ENCODE measurements at regions not wholly inside any gene's neighbourhood (a gene's known extent, or its start where the extent isn't known, plus 50 kb on each side); places are given as distances from the start of the nearest gene placed in this dataset.
A peak's percentile ranks its signal among the peaks of the same experiment; 100 is the strongest.

- Histone ChIP-seq H3K27me3 (replicated peaks in 1 of 2; ENCODE audit: control insufficient read depth in 2 of 2, insufficient read depth in 2 of 2, low read length in 1 of 2) (no peaks in the 10 kb centered on the region), H3K4me2 (ENCODE audit: control insufficient read depth, insufficient read depth) (no peak overlapping the region), H2AFZ (ENCODE audit: control insufficient read depth, low read depth, low read length) (no peak overlapping the region), H3K4me1 (ENCODE audit: control insufficient read depth, insufficient read depth, low read length) (no peaks in the 10 kb centered on the region), H3K79me2 (ENCODE audit: control insufficient read depth, insufficient read depth, low read length) (no peaks in the 10 kb centered on the region), H3K9me3 (replicated peaks; ENCODE audit: control insufficient read depth, insufficient read depth, low read length) (no peaks in the 10 kb centered on the region), H3K4me3 (no peak overlapping the region), H3K27ac (ENCODE audit: control insufficient read depth, insufficient read depth) (no peak overlapping the region), H3K9ac (ENCODE audit: control insufficient read depth, insufficient read depth, low read length) (no peak overlapping the region), H4K20me1 (ENCODE audit: control insufficient read depth, insufficient read depth) (no peaks in the 10 kb centered on the region), H3K36me3 (ENCODE audit: control insufficient read depth in 2 of 2, insufficient read depth in 2 of 2, low read length in 1 of 2) (no peaks in the 10 kb centered on the region)
- CTCF ChIA-PET, result interaction anchor here (3.4 kb wide), 1 partner anchor 10 kb away, joined by 17 read pairs; no protein-coding TSS in a partner anchor
- no peak for ATAC-seq
- no peak for FAIRE-seq
- WGBS (ENCODE audit: insufficient coverage, insufficient replicate concordance, low lambda C conversion rate, missing lambda C conversion rate), result 24% methylated on average over 3 of the region's 3 CpGs
- intact Hi-C loops (cut with micrococcal nuclease; ENCODE audit: unreplicated experiment), result no loop called here
- in situ Hi-C loops (cut with MboI), result no loop called here
- RAD21 ChIA-PET (ENCODE audit: unreplicated experiment), result no interaction called here
- no peak for DNase-seq (ENCODE audit: low read depth, low spot score)
- no peak for TF ChIP-seq ZNF24 (IDR thresholded peaks at IDR 0.05)
- TF ChIP-seq ZBTB40 (IDR thresholded peaks at IDR 0.05; ENCODE audit: borderline replicate concordance), result peak; percentile 38; the same call in 1 of the 2 replicates
- no peak for TF ChIP-seq BHLHE40 (IDR thresholded peaks at IDR 0.05; ENCODE audit: borderline replicate concordance in 1 of 2, low read depth in 2 of 2, low read length in 1 of 2)
- BruUV-seq (replicated peaks), result no TSS peak
- SMC1A ChIA-PET (ENCODE audit: uncharacterized antibody, unreplicated experiment), result no interaction called here
- POLR2A ChIA-PET, result no interaction called here
Measured at GRCh38 chr16:73965591-73965990, 331.0 kb upstream of the PSMD7 start.
